GM12873 (cell line): ENCODE measurements at regions not wholly inside any gene's neighbourhood (a gene's known extent, or its start where the extent isn't known, plus 50 kb on each side); places are given as distances from the start of the nearest gene placed in this dataset.

ENCODE experiments used
- CTCF ChIP-seq: IDR thresholded peaks from 2 replicates; pipeline ENCODE4 v1.5.1; 2012; ENCODE audit warnings: low read depth, mild to moderate bottlenecking, moderate library complexity, low read length, control low read depth; ENCODE audit not compliant: insufficient read depth; ENCODE audit errors: missing control alignments

- no peak for TF ChIP-seq CTCF
Observed at GRCh38 chr11:129639300-129639699, 176.3 kb upstream of the TMEM45B start.

GRCh38 chr11:129640671-129641070 lies 175.0 kb upstream of the TMEM45B start:
- no peak for TF ChIP-seq CTCF

GRCh38 chr11:129643031-129643721 lies 172.5 kb upstream of the TMEM45B start:
- no peak for TF ChIP-seq CTCF

GRCh38 chr11:129644326-129644725 lies 171.3 kb upstream of the TMEM45B start:
- TF ChIP-seq CTCF: no peak

GRCh38 chr11:129645943-129646342 lies 169.7 kb upstream of the TMEM45B start:
- no peak for TF ChIP-seq CTCF

GRCh38 chr11:129652835-129653234 lies 162.8 kb upstream of the TMEM45B start:
- TF ChIP-seq CTCF: no peak

- no peak for TF ChIP-seq CTCF
Observed at GRCh38 chr11:129655247-129655832, 160.3 kb upstream of the TMEM45B start.
